Testis (tissue), 2 donors: ENCODE measurements at regions not wholly inside any gene's neighbourhood (a gene's known extent, or its start where the extent isn't known, plus 50 kb on each side); places are given as distances from the start of the nearest gene placed in this dataset.

ENCODE experiments used
- POLR2A ChIP-seq: fragments of 450-650 bp; IDR thresholded peaks from one replicate; pipeline ENCODE4 v1.6.1; 2017; ENCODE audit warnings: antibody characterized with exemption, mild to moderate bottlenecking, moderate library complexity
- TF ChIP-seq, protein P1 (sequence below), 3 experiments: fragments of 450-650 bp in 2 of 3; fragments of 200-600 bp in 1 of 3; sonication (generic) in 1 of 3; IDR thresholded peaks; one replicate each; pipeline ENCODE4 v1.5.1; 2016 to 2019; ENCODE audit warnings: antibody characterized with exemption in 3 of 3, mild to moderate bottlenecking in 2 of 3, moderate library complexity in 1 of 3

DNA sequence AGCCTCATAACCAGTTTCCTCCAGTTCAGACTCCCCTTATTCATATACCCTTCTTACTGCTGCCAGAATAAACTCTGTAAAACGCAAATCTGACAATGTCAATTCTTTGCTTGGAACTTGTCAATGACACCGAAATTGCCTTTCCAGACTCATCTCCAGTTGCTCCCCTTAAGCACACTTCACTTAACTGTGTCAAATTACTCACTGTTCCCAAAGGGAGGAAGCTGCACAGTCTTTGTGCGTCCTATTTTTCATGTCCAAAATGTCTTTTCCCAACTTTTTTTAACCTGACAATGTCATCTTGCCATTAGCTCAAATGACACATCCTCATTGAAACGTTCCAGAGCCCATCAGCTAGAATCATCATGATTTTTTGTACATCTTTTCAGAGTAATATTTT is 867.3 kb downstream of the RPA4 start:
- TF ChIP-seq, protein P1, sequence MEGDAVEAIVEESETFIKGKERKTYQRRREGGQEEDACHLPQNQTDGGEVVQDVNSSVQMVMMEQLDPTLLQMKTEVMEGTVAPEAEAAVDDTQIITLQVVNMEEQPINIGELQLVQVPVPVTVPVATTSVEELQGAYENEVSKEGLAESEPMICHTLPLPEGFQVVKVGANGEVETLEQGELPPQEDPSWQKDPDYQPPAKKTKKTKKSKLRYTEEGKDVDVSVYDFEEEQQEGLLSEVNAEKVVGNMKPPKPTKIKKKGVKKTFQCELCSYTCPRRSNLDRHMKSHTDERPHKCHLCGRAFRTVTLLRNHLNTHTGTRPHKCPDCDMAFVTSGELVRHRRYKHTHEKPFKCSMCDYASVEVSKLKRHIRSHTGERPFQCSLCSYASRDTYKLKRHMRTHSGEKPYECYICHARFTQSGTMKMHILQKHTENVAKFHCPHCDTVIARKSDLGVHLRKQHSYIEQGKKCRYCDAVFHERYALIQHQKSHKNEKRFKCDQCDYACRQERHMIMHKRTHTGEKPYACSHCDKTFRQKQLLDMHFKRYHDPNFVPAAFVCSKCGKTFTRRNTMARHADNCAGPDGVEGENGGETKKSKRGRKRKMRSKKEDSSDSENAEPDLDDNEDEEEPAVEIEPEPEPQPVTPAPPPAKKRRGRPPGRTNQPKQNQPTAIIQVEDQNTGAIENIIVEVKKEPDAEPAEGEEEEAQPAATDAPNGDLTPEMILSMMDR (IDR thresholded peaks at IDR 0.05) = no peak
- no peak for TF ChIP-seq POLR2A
